Suprapubic skin (tissue), 4 donors: ENCODE measurements at regions not wholly inside any gene's neighbourhood (a gene's known extent, or its start where the extent isn't known, plus 50 kb on each side); places are given as distances from the start of the nearest gene placed in this dataset.

Source experiments
- CTCF ChIP-seq, 2 donors: fragments of 200-600 bp in 1 of 2; fragments of 450-650 bp in 1 of 2; sonication (generic) in 1 of 2; IDR thresholded peaks; one replicate each; pipeline ENCODE4 v1.5.1; 2016 to 2019; ENCODE audit warnings: antibody characterized with exemption in 2 of 2, mild to moderate bottlenecking in 1 of 2, moderate library complexity in 1 of 2
- EP300 ChIP-seq: sonication (generic); formaldehyde crosslinking; IDR thresholded peaks from one replicate; pipeline ENCODE4 v1.6.1; 2017; ENCODE audit warnings: antibody characterized with exemption
- POLR2A ChIP-seq, 2 donors: fragments of 450-650 bp; IDR thresholded peaks; one replicate each; pipeline ENCODE4 v1.6.1; 2017; ENCODE audit warnings: antibody characterized with exemption in 2 of 2, mild to moderate bottlenecking in 2 of 2, moderate library complexity in 2 of 2
- POLR2AphosphoS5 ChIP-seq, 3 donors: sonication (generic); formaldehyde crosslinking; IDR thresholded peaks; one replicate each; pipeline ENCODE4 v1.6.1; 2017; ENCODE audit warnings: antibody characterized with exemption in 3 of 3

- no peak for TF ChIP-seq POLR2AphosphoS5 (IDR thresholded peaks at IDR 0.05)
- no peak for TF ChIP-seq POLR2A (IDR thresholded peaks at IDR 0.05)
- no peak for TF ChIP-seq CTCF (IDR thresholded peaks at IDR 0.05)
- TF ChIP-seq EP300 = no peak
Measured at GRCh38 chr1:233448109-233448689, 120.7 kb downstream of the MAP3K21 start.
